B cell (primary cell): ENCODE measurements at regions not wholly inside any gene's neighbourhood (a gene's known extent, or its start where the extent isn't known, plus 50 kb on each side); places are given as distances from the start of the nearest gene placed in this dataset.

Source experiments
- ATAC-seq: fragments of 200-7000 bp; cut with Tn5 transposase; one replicate; pipeline ENCODE4 v1.10.0; 2021; ENCODE audit warnings: low read depth, mild to moderate bottlenecking, moderate number of reproducible peaks, moderate library complexity
- CTCF ChIA-PET: fragments of 350-600 bp; sonication (Branson Sonifier 250); formaldehyde crosslinking; loops from one replicate; lab custom pipeline; 2021; ENCODE audit warnings: antibody characterized with exemption, inconsistent platforms; lab: Charles Lee
- POLR2A ChIA-PET: fragments of 350-600 bp; sonication (Branson Sonifier 250); formaldehyde crosslinking; loops from one replicate; lab custom pipeline; 2021; ENCODE audit warnings: antibody characterized with exemption; lab: Charles Lee
- DNase-seq: peaks from one replicate; pipeline ENCODE4 v3.0.0; 2013
- H2AFZ ChIP-seq: 2 replicates; pipeline ENCODE4 v1.6.1; 2012; ENCODE audit warnings: mild to moderate bottlenecking, low read depth, low read length; ENCODE audit not compliant: insufficient read depth, poor library complexity, severe bottlenecking
- H3K27ac ChIP-seq, 2 donors: 1 replicate in 1 of 2; 2 replicates in 1 of 2; pipeline ENCODE4 v1.5.1; 2012 to 2013; ENCODE audit warnings: low read length in 2 of 2, mild to moderate bottlenecking in 2 of 2, moderate library complexity in 1 of 2
- H3K27me3 ChIP-seq, 4 experiments: fragments of 200-600 bp in 1 of 4; sonication (generic) in 1 of 4; replicated peaks in 1 of 4; 1 replicate in 2 of 4; 2 replicates in 2 of 4; pipeline versions ENCODE4 v1.6.1 to v1.7.0; 2013 to 2016; ENCODE audit warnings: low read length in 3 of 4, mild to moderate bottlenecking in 2 of 4, mixed read lengths in 1 of 4, moderate library complexity in 1 of 4; ENCODE audit not compliant: insufficient read depth in 4 of 4, control insufficient read depth in 3 of 4; ENCODE audit errors: control extremely low read depth in 1 of 4
- H3K36me3 ChIP-seq, 2 experiments: replicated peaks in 1 of 2; 1 replicate in 1 of 2; 2 replicates in 1 of 2; pipeline versions ENCODE4 v1.6.1 to v1.7.1; 2013; ENCODE audit warnings: low read length in 1 of 2; ENCODE audit not compliant: insufficient read depth in 2 of 2, control insufficient read depth in 1 of 2; ENCODE audit errors: control extremely low read depth in 1 of 2, extremely low read depth in 1 of 2
- H3K4me1 ChIP-seq, 2 donors: fragments of 200-600 bp in 1 of 2; sonication (generic) in 1 of 2; 1 replicate in 1 of 2; 2 replicates in 1 of 2; pipeline versions ENCODE4 v1.5.1 to v1.6.1; 2013 to 2017; ENCODE audit warnings: low read length in 2 of 2; ENCODE audit not compliant: control insufficient read depth in 2 of 2, insufficient read depth in 2 of 2
- H3K4me2 ChIP-seq: replicated peaks from 2 replicates; pipeline ENCODE3; 2012; ENCODE audit warnings: mild to moderate bottlenecking, low read depth, low read length; ENCODE audit not compliant: poor library complexity, severe bottlenecking
- H3K4me3 ChIP-seq, 5 experiments: fragments of 200-600 bp in 1 of 5; sonication (generic) in 1 of 5; 1 replicate in 3 of 5; 2 replicates in 2 of 5; pipeline versions ENCODE4 v1.5.1 to v1.7.0; 2011 to 2016; ENCODE audit warnings: low read length in 4 of 5, mild to moderate bottlenecking in 4 of 5, low read depth in 2 of 5, control low read depth in 1 of 5, moderate library complexity in 1 of 5; ENCODE audit not compliant: insufficient read depth in 1 of 5; ENCODE audit errors: control extremely low read depth in 1 of 5, extremely low read depth in 1 of 5
- H3K79me2 ChIP-seq: fragments of 200-600 bp; sonication (generic); one replicate; pipeline ENCODE4 v1.6.0; 2016; ENCODE audit warnings: low read length; ENCODE audit not compliant: control insufficient read depth, insufficient read depth
- H3K9ac ChIP-seq: fragments of 200-600 bp; sonication (generic); 2 replicates; pipeline ENCODE4 v1.6.1; 2017; ENCODE audit warnings: mild to moderate bottlenecking, low read length, moderate library complexity
- H3K9me3 ChIP-seq, 3 donors: one replicate each; pipeline versions ENCODE4 v1.6.1 to v1.7.1; 2013; ENCODE audit warnings: low read length in 2 of 3; ENCODE audit not compliant: control insufficient read depth in 2 of 3, insufficient read depth in 1 of 3; ENCODE audit errors: control extremely low read depth in 1 of 3
- H4K20me1 ChIP-seq: 2 replicates; pipeline ENCODE4 v1.6.0; 2012; ENCODE audit warnings: mild to moderate bottlenecking, low read length; ENCODE audit not compliant: insufficient read depth, control insufficient read depth, poor library complexity, severe bottlenecking
- H3K27ac Mint-ChIP-seq: one replicate; pipeline ENCODE4 v1.8.0; 2021; ENCODE audit warnings: mixed read lengths
- H3K27me3 Mint-ChIP-seq: one replicate; pipeline ENCODE4 v1.8.0; 2021; ENCODE audit warnings: mixed read lengths
- H3K4me1 Mint-ChIP-seq: one replicate; pipeline ENCODE4 v1.8.0; 2021; ENCODE audit warnings: mixed read lengths
- H3K4me3 Mint-ChIP-seq: one replicate; pipeline ENCODE4 v1.8.0; 2021; ENCODE audit warnings: mixed read lengths
- H3K9me3 Mint-ChIP-seq: one replicate; pipeline ENCODE4 v1.8.0; 2022; ENCODE audit warnings: mixed read lengths; ENCODE audit not compliant: insufficient read depth
- EZH2 ChIP-seq: IDR thresholded peaks from 2 replicates; pipeline ENCODE4 v1.6.1; 2012; ENCODE audit warnings: borderline replicate concordance, low read depth, mild to moderate bottlenecking, moderate library complexity, low read length; ENCODE audit not compliant: insufficient read depth, poor library complexity, severe bottlenecking
- WGBS: methylation state at CpG from one replicate; pipeline ENCODE4 v1.1.5; 2013; ENCODE audit warnings: missing lambda C conversion rate; ENCODE audit not compliant: insufficient coverage; 5-methylcytosine and 5-hydroxymethylcytosine counted together
- intact Hi-C: fragments of 100-400 bp; cut with micrococcal nuclease; formaldehyde crosslinking; loops from one replicate; pipeline ENCODE4 v1.10.0; 2022
- TF ChIP-seq, protein P1 (sequence below): fragments of 200-600 bp; IDR thresholded peaks from one replicate; pipeline ENCODE4 v1.8.0; 2022; ENCODE audit warnings: antibody characterized with exemption, mild to moderate bottlenecking

DNA sequence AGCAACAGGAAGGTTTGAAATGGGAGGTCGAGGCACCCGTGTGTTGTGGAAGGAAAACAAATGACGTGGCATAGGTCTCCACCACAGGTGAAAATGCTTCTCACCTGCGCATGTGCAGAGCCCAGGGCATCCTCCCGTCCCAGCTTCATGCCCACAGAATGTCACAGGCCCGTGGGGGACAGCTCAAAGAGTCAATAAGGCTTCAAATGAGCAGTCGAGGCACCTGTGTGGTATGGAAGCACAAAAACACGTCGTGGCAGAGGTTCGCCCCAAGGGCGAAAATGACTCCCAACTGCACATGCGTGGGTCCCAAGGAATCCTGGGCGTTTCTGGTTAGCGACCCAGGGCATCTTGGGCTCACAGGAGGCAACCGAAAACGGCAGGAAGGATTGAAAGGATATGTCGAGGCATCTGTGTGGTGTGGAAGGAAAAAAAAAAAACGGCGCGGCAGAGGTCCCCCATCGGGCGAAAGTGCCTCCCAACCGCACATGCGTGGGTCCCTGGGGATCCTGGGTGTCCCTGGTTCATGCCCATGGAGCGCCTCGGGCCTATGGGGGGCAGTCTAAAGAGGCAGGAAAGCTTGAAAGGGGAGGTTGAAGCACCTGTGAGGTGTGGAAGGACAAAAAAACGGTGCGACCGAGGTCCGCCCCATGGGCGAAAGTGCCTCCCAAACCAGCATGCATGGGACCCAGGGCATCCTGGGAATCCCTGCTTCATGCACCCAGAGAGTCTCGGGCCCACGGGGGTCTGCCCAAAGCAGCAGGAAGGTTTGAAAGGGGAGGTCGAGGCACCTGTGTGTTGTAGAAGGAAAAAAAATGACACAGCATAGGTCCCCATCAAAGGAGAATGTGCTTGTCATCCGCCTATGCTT, 578.5 kb downstream of the ALG10 start:
- Histone ChIP-seq H3K27ac (no peak overlapping the region), H3K27me3 (no peaks in the 10 kb centered on the region), H4K20me1 (no peaks in the 10 kb centered on the region), H3K36me3 (no peaks in the 10 kb centered on the region), H3K4me2 (no peak overlapping the region), H2AFZ (no peak overlapping the region), H3K4me3 (no peak overlapping the region), H3K9ac (no peak overlapping the region), H3K4me1 (no peaks in the 10 kb centered on the region), H3K79me2 (no peaks in the 10 kb centered on the region), H3K9me3 (peaks cover 0 to 100% (median 13%) of the 10 kb centered on the region in 3 donors)
- no peaks in the 10 kb centered on the region for H3K27me3 Mint-ChIP-seq
- H3K4me3 Mint-ChIP-seq: no peak overlapping the region
- 65% methylated on average over 35 of the region's 35 CpGs for WGBS
- no peak for TF ChIP-seq EZH2
- TF ChIP-seq, protein P1, sequence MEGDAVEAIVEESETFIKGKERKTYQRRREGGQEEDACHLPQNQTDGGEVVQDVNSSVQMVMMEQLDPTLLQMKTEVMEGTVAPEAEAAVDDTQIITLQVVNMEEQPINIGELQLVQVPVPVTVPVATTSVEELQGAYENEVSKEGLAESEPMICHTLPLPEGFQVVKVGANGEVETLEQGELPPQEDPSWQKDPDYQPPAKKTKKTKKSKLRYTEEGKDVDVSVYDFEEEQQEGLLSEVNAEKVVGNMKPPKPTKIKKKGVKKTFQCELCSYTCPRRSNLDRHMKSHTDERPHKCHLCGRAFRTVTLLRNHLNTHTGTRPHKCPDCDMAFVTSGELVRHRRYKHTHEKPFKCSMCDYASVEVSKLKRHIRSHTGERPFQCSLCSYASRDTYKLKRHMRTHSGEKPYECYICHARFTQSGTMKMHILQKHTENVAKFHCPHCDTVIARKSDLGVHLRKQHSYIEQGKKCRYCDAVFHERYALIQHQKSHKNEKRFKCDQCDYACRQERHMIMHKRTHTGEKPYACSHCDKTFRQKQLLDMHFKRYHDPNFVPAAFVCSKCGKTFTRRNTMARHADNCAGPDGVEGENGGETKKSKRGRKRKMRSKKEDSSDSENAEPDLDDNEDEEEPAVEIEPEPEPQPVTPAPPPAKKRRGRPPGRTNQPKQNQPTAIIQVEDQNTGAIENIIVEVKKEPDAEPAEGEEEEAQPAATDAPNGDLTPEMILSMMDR: no peak
- intact Hi-C loops: no loop called here
- peaks cover 2% of the 10 kb centered on the region for H3K9me3 Mint-ChIP-seq
- H3K27ac Mint-ChIP-seq: peak overlapping the region; percentile 53
- CTCF ChIA-PET: no interaction called here
- H3K4me1 Mint-ChIP-seq: no peaks in the 10 kb centered on the region
- no peak for DNase-seq
- POLR2A ChIA-PET: no interaction called here
- no peak for ATAC-seq

- TF ChIP-seq EZH2: no peak
- TF ChIP-seq, protein P1: no peak
- Histone ChIP-seq H3K27ac (no peak overlapping the region), H2AFZ (no peak overlapping the region), H3K4me1 (no peaks in the 10 kb centered on the region), H3K4me3 (no peak overlapping the region), H3K9me3 (peaks cover 0 to 100% (median 10%) of the 10 kb centered on the region in 3 donors), H3K79me2 (no peaks in the 10 kb centered on the region), H3K27me3 (no peaks in the 10 kb centered on the region), H3K9ac (no peak overlapping the region), H3K36me3 (no peaks in the 10 kb centered on the region), H4K20me1 (no peaks in the 10 kb centered on the region), H3K4me2 (no peak overlapping the region)
- DNase-seq (no peak), ATAC-seq (no peak)
- Mint-ChIP-seq H3K4me1 (no peaks in the 10 kb centered on the region), H3K27me3 (no peaks in the 10 kb centered on the region), H3K4me3 (no peak overlapping the region), H3K9me3 (peaks cover 2% of the 10 kb centered on the region), H3K27ac (no peak overlapping the region)
- intact Hi-C loops: no loop called here
- WGBS: 72% methylated on average over 10 of the region's 11 CpGs
- CTCF ChIA-PET: no interaction called here
- POLR2A ChIA-PET: no interaction called here
These were observed 579.4 kb downstream of the ALG10 start for GRCh38 chr12:34601689-34602088.
